Cardiac muscle cell (in vitro differentiated cells and primary cell): ENCODE measurements at regions not wholly inside any gene's neighbourhood (a gene's known extent, or its start where the extent isn't known, plus 50 kb on each side); places are given as distances from the start of the nearest gene placed in this dataset.

Source experiments
- DNase-seq, 2 donors: peaks; one replicate each; pipeline versions ENCODE4 v3.0.0 to v3.0.0-alpha.2; 2010 to 2017; ENCODE audit warnings: low read depth in 1 of 2, low spot score in 1 of 2
- H3K27ac ChIP-seq: fragments of 200-600 bp; sonication (generic); 2 replicates; pipeline ENCODE4 v1.5.1; 2016
- H3K27me3 ChIP-seq: fragments of 200-600 bp; sonication (generic); 2 replicates; pipeline ENCODE4 v1.6.0; 2016; ENCODE audit warnings: control low read depth
- H3K36me3 ChIP-seq: fragments of 200-600 bp; sonication (generic); 2 replicates; pipeline ENCODE4 v1.5.1; 2016; ENCODE audit warnings: control low read depth
- H3K4me1 ChIP-seq: fragments of 200-600 bp; sonication (generic); 2 replicates; pipeline ENCODE4 v1.8.1; 2017; ENCODE audit warnings: low read depth, mild to moderate bottlenecking, mixed run types
- H3K4me3 ChIP-seq: fragments of 200-600 bp; sonication (generic); 2 replicates; pipeline ENCODE4 v1.5.1; 2016; ENCODE audit warnings: mild to moderate bottlenecking
- H3K9me3 ChIP-seq: fragments of 200-600 bp; sonication (generic); 2 replicates; pipeline ENCODE4 v1.5.1; 2017; ENCODE audit warnings: low read depth, mild to moderate bottlenecking, control low read depth
- TF ChIP-seq, protein P1 (sequence below): IDR thresholded peaks from 2 replicates; pipeline ENCODE4 v1.5.1; 2012; ENCODE audit warnings: low read depth, mild to moderate bottlenecking, low read length

DNA sequence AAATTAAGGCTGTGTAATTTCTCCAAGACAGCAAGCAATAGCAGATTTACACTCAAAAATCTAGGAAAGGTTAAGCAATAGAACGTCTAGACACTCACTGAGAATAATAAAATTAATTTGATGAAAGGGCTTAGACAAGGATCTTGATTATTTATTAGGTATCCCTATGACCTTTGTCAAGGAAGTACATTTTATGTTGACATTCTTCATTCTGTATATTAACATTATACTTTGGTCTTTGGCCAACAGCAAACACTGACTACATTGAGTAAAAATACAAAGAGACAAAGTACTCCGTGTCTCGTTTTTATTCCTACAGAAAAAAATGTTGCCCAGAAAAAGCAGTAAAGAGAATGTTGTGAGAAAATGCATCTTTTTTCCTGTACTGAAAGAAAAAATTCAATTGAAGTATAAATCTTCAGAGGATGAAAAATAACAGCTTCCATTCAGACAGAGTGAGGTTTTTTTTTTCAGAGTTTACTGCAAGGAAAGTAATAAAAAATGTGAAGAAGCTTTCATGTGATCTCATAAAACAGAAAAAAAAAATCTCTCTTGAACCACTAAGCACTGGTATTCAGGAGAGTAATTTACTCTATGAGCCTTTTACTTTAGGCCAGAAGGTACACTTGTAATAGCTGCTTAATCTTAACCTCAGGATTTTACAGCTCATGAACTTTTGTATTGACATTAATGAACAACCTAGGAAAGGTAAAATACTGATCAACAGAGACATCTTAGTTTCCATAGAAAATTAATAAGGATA lies 605.0 kb downstream of the FSCB start:
- no peaks in the 10 kb centered on the region for H3K9me3 ChIP-seq
- DNase-seq, result no peak
- no peaks in the 10 kb centered on the region for H3K36me3 ChIP-seq
- no peak overlapping the region for H3K4me3 ChIP-seq
- TF ChIP-seq, protein P1, sequence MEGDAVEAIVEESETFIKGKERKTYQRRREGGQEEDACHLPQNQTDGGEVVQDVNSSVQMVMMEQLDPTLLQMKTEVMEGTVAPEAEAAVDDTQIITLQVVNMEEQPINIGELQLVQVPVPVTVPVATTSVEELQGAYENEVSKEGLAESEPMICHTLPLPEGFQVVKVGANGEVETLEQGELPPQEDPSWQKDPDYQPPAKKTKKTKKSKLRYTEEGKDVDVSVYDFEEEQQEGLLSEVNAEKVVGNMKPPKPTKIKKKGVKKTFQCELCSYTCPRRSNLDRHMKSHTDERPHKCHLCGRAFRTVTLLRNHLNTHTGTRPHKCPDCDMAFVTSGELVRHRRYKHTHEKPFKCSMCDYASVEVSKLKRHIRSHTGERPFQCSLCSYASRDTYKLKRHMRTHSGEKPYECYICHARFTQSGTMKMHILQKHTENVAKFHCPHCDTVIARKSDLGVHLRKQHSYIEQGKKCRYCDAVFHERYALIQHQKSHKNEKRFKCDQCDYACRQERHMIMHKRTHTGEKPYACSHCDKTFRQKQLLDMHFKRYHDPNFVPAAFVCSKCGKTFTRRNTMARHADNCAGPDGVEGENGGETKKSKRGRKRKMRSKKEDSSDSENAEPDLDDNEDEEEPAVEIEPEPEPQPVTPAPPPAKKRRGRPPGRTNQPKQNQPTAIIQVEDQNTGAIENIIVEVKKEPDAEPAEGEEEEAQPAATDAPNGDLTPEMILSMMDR, result no peak
- no peak overlapping the region for H3K27ac ChIP-seq
- H3K4me1 ChIP-seq, result no peaks in the 10 kb centered on the region
- no peaks in the 10 kb centered on the region for H3K27me3 ChIP-seq

- H3K27me3 ChIP-seq, result no peaks in the 10 kb centered on the region
- no peak overlapping the region for H3K27ac ChIP-seq
- H3K36me3 ChIP-seq, result no peaks in the 10 kb centered on the region
- DNase-seq, result no peak
- H3K4me1 ChIP-seq, result no peaks in the 10 kb centered on the region
- H3K9me3 ChIP-seq, result no peaks in the 10 kb centered on the region
- TF ChIP-seq, protein P1, result no peak
- no peak overlapping the region for H3K4me3 ChIP-seq
Observed at GRCh38 chr14:43900173-43900655, 606.9 kb downstream of the FSCB start.

DNA sequence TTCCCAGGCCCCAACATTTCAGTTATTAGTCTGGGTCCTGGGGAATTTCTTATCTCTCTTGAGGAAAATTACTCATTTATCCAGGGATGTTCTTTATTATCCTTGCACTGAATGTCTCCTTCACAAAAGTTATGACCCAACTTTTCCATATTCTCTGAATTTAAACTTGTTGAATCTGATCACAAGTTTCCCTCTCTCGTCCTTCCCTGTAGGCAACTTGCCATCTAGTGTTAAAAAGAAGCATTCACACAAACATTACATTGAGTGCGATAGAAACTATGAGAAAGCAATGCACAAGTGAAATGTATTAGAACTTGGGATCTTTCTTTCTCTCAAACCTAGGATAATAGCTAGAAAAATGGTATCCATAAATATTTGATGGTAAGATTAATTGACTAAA lies 608.4 kb downstream of the FSCB start:
- no peaks in the 10 kb centered on the region for H3K27me3 ChIP-seq
- no peak for DNase-seq
- H3K4me3 ChIP-seq, result no peak overlapping the region
- no peak overlapping the region for H3K27ac ChIP-seq
- no peaks in the 10 kb centered on the region for H3K4me1 ChIP-seq
- TF ChIP-seq, protein P1, result no peak
- H3K36me3 ChIP-seq, result no peaks in the 10 kb centered on the region
- H3K9me3 ChIP-seq, result no peaks in the 10 kb centered on the region

GRCh38 chr14:43896044-43896443 lies 611.0 kb downstream of the FSCB start:
- H3K27ac ChIP-seq, result no peak overlapping the region
- TF ChIP-seq, protein P1, result no peak
- H3K4me1 ChIP-seq, result no peaks in the 10 kb centered on the region
- H3K4me3 ChIP-seq, result no peak overlapping the region
- no peaks in the 10 kb centered on the region for H3K36me3 ChIP-seq
- DNase-seq, result no peak
- H3K9me3 ChIP-seq, result no peaks in the 10 kb centered on the region
- H3K27me3 ChIP-seq, result no peaks in the 10 kb centered on the region

DNA sequence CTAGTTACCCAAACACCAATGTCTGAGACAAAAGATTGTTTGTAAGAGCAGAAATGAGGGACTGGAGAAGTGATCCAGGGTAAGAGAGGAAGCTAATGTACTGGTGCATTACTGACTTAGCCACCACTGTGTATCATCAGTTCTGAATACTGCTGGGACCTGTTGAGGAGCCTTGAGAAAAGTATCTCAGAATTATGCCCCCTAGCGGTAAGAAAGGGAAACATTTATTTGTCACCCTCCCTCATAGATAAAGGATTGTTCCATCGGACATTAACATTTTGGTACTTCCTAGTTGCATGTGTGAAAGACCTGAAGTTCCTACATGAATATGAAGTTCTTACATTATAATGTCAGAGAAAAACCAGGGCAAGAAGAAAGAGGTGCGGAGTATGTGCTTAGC lies 612.5 kb downstream of the FSCB start:
- TF ChIP-seq, protein P1, result peak; percentile 42
- Histone ChIP-seq H3K4me3 (no peak overlapping the region), H3K36me3 (no peaks in the 10 kb centered on the region), H3K9me3 (no peaks in the 10 kb centered on the region), H3K27me3 (no peaks in the 10 kb centered on the region), H3K4me1 (no peaks in the 10 kb centered on the region), H3K27ac (no peak overlapping the region)
- peak; percentile 18 to 44 for DNase-seq
